Astrocyte of the spinal cord (primary cell): ENCODE measurements at regions not wholly inside any gene's neighbourhood (a gene's known extent, or its start where the extent isn't known, plus 50 kb on each side); places are given as distances from the start of the nearest gene placed in this dataset.

ENCODE experiments used
- DNase-seq: peaks from one replicate; pipeline ENCODE4 v3.0.0; 2011; ENCODE audit warnings: low read depth, low spot score
- H3K4me3 ChIP-seq: 2 replicates; pipeline ENCODE4 v1.5.1; 2011; ENCODE audit warnings: low read depth, mild to moderate bottlenecking, low read length, moderate library complexity
- in situ Hi-C: cut with HindIII; loops from 2 replicates; pipeline ENCODE4 v1.10.0; 2017; ENCODE audit warnings: low sequenced_read_pairs
- TF ChIP-seq, protein P1 (sequence below): IDR thresholded peaks from 2 replicates; pipeline ENCODE4 v1.5.1; 2012; ENCODE audit warnings: low read depth, mild to moderate bottlenecking, low read length, inconsistent platforms

DNA sequence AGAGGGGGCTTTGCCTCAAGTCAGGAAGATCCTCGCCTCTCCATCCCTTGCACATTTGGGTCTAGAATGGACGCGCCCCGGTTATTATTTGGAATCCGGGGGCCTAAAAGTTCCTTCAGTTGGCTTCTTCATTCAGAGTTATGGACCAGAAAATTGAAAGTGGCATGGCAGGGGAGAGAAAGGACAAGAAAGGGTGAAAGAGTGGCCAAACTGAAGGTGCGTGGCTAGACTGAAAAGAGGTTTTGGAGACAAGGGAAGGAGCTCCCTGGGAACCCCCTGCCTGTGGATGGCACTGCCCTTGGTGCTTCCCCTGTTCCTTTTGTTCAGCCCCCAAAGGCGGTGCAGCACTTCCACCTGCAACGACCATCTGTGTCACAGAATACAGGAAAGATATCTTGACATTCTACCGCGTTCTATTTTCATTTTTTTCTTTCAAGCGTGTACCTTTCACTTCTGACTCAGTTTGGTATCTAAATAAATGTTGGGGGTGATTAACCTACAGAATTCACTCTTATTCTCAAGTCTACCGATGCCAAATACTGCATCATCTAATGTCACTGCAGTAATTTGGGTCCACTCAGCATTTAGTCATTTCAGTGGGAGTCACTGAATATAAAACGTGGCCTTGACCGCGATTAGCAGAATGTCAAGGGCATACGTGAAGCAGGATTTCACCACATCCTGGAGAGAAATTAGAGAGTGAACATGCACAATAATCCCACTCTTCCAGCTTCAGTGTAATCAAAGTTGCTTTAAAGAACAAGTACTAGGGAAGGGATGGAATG, 88.1 kb upstream of the ARHGAP32 start:
- DNase-seq = peak; percentile 26
- in situ Hi-C loops = no loop called here
- TF ChIP-seq, protein P1, sequence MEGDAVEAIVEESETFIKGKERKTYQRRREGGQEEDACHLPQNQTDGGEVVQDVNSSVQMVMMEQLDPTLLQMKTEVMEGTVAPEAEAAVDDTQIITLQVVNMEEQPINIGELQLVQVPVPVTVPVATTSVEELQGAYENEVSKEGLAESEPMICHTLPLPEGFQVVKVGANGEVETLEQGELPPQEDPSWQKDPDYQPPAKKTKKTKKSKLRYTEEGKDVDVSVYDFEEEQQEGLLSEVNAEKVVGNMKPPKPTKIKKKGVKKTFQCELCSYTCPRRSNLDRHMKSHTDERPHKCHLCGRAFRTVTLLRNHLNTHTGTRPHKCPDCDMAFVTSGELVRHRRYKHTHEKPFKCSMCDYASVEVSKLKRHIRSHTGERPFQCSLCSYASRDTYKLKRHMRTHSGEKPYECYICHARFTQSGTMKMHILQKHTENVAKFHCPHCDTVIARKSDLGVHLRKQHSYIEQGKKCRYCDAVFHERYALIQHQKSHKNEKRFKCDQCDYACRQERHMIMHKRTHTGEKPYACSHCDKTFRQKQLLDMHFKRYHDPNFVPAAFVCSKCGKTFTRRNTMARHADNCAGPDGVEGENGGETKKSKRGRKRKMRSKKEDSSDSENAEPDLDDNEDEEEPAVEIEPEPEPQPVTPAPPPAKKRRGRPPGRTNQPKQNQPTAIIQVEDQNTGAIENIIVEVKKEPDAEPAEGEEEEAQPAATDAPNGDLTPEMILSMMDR = no peak
- peak overlapping the region; percentile 61 for H3K4me3 ChIP-seq

DNA sequence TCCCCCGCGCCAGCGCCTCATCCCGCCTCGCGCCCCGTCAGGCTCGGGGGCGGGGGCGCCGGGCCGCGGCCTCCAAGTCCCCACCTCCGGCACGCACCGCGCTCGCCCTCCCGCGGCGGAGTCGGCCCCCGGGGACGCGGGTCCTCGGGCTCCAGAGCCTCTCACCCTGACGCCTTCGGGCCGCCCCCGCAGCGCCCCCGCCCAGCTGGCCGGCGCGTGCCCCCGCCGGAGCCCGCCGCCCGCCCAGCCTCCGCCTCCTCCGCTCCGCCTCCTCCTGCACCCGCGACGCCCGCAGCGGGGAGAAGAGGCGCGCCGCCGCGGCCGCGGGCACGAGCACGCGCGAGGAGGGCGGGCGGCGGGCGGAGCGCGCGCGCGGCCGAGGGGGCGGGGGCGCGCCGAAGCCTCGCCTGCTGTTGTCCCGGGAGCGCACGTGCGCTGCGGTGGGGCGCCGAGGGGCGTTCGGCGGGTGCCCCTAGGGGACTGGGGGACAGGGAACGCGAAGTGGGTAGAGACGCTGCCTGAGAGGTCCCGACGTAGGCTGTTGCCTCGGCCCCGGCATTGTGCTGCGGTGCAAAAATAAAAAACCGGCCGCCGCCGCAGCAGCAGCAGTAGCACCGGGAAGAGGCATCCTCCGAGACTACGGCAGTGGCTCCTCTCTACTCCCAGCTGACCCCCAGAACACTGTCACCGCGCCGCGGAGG, 87.4 kb upstream of the ARHGAP32 start:
- in situ Hi-C loops = no loop called here
- peak; percentile 72 for DNase-seq
- TF ChIP-seq, protein P1 = no peak
- H3K4me3 ChIP-seq = peak overlapping the region; percentile 61

DNA sequence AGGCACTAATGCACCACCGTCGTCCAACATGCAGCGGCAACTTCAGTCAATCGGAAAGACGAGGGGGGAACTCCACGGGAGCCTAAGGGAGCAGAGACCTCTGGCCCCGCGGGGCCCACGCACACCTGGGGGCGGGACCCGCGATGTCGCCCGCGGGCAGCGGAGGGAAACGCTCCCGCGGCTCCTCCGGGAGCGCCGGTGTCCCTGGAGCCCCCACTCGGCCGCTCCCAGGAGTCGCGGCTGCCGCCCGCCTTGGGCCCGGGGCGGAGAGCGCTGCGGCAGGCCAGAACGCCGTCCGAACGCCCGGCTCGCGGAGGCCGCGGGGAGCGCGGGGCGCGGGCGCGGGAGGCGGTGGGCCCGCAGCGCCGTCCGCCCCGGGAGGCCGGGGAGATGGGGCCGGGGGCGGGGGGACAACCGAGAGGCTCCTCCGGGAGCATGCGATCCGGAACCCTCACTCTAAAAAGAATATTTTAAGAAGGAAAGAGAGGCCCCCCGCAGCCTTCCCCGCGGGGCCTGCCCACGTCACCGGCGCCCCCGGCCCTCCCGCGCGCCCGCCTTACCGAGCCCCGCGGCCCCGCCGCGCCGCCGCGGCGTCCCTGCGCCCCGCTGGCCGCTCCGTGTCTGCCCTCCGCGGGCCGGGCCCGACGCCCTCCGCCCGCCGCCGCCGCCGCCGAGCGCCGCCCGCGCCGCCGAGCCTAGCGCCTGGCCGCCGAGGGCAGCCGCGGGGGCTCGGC, 86.6 kb upstream of the ARHGAP32 start:
- no peak for DNase-seq
- H3K4me3 ChIP-seq = peak overlapping the region; percentile 61
- in situ Hi-C loops = no loop called here
- TF ChIP-seq, protein P1 = no peak

GRCh38 chr11:129277198-129277843, 85.2 kb upstream of the ARHGAP32 start:
- peak; percentile 37 for DNase-seq
- H3K4me3 ChIP-seq = no peak overlapping the region
- in situ Hi-C loops = no loop called here
- TF ChIP-seq, protein P1 = no peak

- in situ Hi-C loops = no loop called here
- TF ChIP-seq, protein P1 = no peak
These were observed 83.7 kb upstream of the ARHGAP32 start for GRCh38 chr11:129275828-129276227.

GRCh38 chr11:129273944-129274711, 82.0 kb upstream of the ARHGAP32 start:
- TF ChIP-seq, protein P1 = no peak
- no peak overlapping the region for H3K4me3 ChIP-seq
- in situ Hi-C loops = no loop called here

More at GRCh38 chr11:129275828-129276227, 83.7 kb upstream of the ARHGAP32 start:
- no peak overlapping the region for H3K4me3 ChIP-seq
- no peak for DNase-seq

More at GRCh38 chr11:129273944-129274711, 82.0 kb upstream of the ARHGAP32 start:
- DNase-seq = no peak
